GM12878 (cell line): ENCODE measurements at regions not wholly inside any gene's neighbourhood (a gene's known extent, or its start where the extent isn't known, plus 50 kb on each side); places are given as distances from the start of the nearest gene placed in this dataset.

Experiments
- ATAC-seq: fragments of 200-7000 bp; cut with Tn5 transposase; 3 replicates; pipeline ENCODE4 v1.9.1; 2020; ENCODE audit warnings: mild to moderate bottlenecking, moderate library complexity
- BruUV-seq: library from RNA; stranded (reverse); fragments of 400-500 nt; replicated peaks from 2 replicates; lab custom pipeline; 2021; lab: Mats Ljungman, UMichigan
- CTCF ChIA-PET: fragments of 300-600 bp; sonication (Branson Sonifier 250); formaldehyde crosslinking; extraction: SDS; loops from one replicate; lab custom pipeline; 2021; ENCODE audit warnings: inconsistent platforms; lab: Yijun Ruan, JAX
- POLR2A ChIA-PET: fragments of 350-600 bp; formaldehyde crosslinking; extraction: SDS; loops from one replicate; lab custom pipeline; 2021; ENCODE audit warnings: inconsistent platforms; lab: Charles Lee
- RAD21 ChIA-PET: fragments of 300-600 bp; sonication (Branson Sonifier 250); formaldehyde crosslinking; loops from one replicate; lab custom pipeline; 2023; ENCODE audit warnings: antibody characterized with exemption; ENCODE audit not compliant: unreplicated experiment; lab: Charles Lee
- SMC1A ChIA-PET: fragments of 300-600 bp; sonication (Branson Sonifier 250); formaldehyde crosslinking; loops from one replicate; lab custom pipeline; 2023; ENCODE audit not compliant: unreplicated experiment, uncharacterized antibody; lab: Charles Lee
- DNase-seq: peaks from one replicate; pipeline ENCODE4 v3.0.0-alpha.2; 2011; ENCODE audit warnings: low read depth, low spot score
- FAIRE-seq: peaks from 3 replicates; lab custom pipeline; 2011; peaks lifted over from hg19 to GRCh38; lab: Jason Lieb, UNC
- H2AFZ ChIP-seq: 2 replicates; pipeline ENCODE4 v1.6.0; 2011; ENCODE audit warnings: low read depth, low read length, control low read depth; ENCODE audit not compliant: control insufficient read depth
- H3K27ac ChIP-seq: 2 replicates; pipeline ENCODE4 v1.5.1; 2011; ENCODE audit warnings: control low read depth; ENCODE audit not compliant: control insufficient read depth, insufficient read depth
- H3K27me3 ChIP-seq, 2 experiments: replicated peaks in 1 of 2; 2 replicates each; pipeline versions ENCODE4 v1.6.0 to v1.6.1; 2011; ENCODE audit warnings: low read length in 1 of 2; ENCODE audit not compliant: control insufficient read depth in 2 of 2, insufficient read depth in 2 of 2
- H3K36me3 ChIP-seq, 2 experiments: 2 replicates each; pipeline ENCODE4 v1.5.1; 2011; ENCODE audit warnings: low read length in 1 of 2; ENCODE audit not compliant: control insufficient read depth in 2 of 2, insufficient read depth in 2 of 2
- H3K4me1 ChIP-seq: 2 replicates; pipeline ENCODE4 v1.6.1; 2011; ENCODE audit warnings: mild to moderate bottlenecking, low read length, moderate library complexity, mixed read lengths; ENCODE audit not compliant: control insufficient read depth, insufficient read depth
- H3K4me2 ChIP-seq: 2 replicates; pipeline ENCODE4 v1.6.0; 2011; ENCODE audit warnings: control low read depth; ENCODE audit not compliant: control insufficient read depth, insufficient read depth
- H3K4me3 ChIP-seq: fragments of 200-600 bp; sonication (generic); 2 replicates; pipeline ENCODE4 v1.5.1; 2016
- H3K79me2 ChIP-seq: 2 replicates; pipeline ENCODE4 v1.6.0; 2011; ENCODE audit warnings: low read length; ENCODE audit not compliant: control insufficient read depth, insufficient read depth
- H3K9ac ChIP-seq: 2 replicates; pipeline ENCODE4 v1.8.0; 2011; ENCODE audit warnings: low read length, control low read depth, mixed read lengths; ENCODE audit not compliant: control insufficient read depth, insufficient read depth
- H3K9me3 ChIP-seq: replicated peaks from 3 replicates; pipeline ENCODE4 v1.5.1; 2011; ENCODE audit warnings: mild to moderate bottlenecking, low read length; ENCODE audit not compliant: control insufficient read depth, insufficient read depth
- H4K20me1 ChIP-seq: 2 replicates; pipeline ENCODE4 v1.6.0; 2011; ENCODE audit not compliant: control insufficient read depth, insufficient read depth
- BACH1 ChIP-seq: fragments of 450-650 bp; IDR thresholded peaks from 2 replicates; pipeline ENCODE4 v1.6.1; 2017; ENCODE audit warnings: mild to moderate bottlenecking, borderline replicate concordance
- CBFB ChIP-seq: IDR thresholded peaks from 2 replicates; pipeline ENCODE4 v1.6.1; 2016; ENCODE audit warnings: antibody characterized with exemption, low read depth
- CEBPB ChIP-seq, 2 experiments: fragments of 150-350 bp in 1 of 2; IDR thresholded peaks; 2 replicates each; pipeline ENCODE4 v1.6.1; 2012 to 2014; ENCODE audit warnings: low read depth in 2 of 2, low read length in 2 of 2, borderline replicate concordance in 1 of 2, inconsistent platforms in 1 of 2
- CHD1 ChIP-seq: IDR thresholded peaks from 2 replicates; pipeline ENCODE4 v1.6.1; 2012; ENCODE audit warnings: low read depth, low read length, improper control_type of control experiment
- CREM ChIP-seq: IDR thresholded peaks from 2 replicates; pipeline ENCODE4 v1.6.1; 2014; ENCODE audit warnings: antibody characterized with exemption, low read depth
- ESRRA ChIP-seq: IDR thresholded peaks from 2 replicates; pipeline ENCODE4 v1.6.1; 2012; ENCODE audit warnings: mild to moderate bottlenecking, low read length, improper control_type of control experiment
- NR2C1 ChIP-seq: fragments of 450-650 bp; IDR thresholded peaks from 2 replicates; pipeline ENCODE4 v1.6.1; 2017; ENCODE audit warnings: antibody characterized with exemption, mild to moderate bottlenecking, moderate library complexity
- NRF1 ChIP-seq: conservative IDR thresholded peaks from 2 replicates; pipeline ENCODE4 v1.6.1; 2011; ENCODE audit warnings: mild to moderate bottlenecking, low read depth, low read length, improper control_type of control experiment
- PAX5 ChIP-seq: IDR thresholded peaks from 2 replicates; pipeline ENCODE4 v1.6.1; 2011; ENCODE audit warnings: low read depth, low read length, borderline replicate concordance
- POLR2A ChIP-seq: IDR thresholded peaks from 2 replicates; pipeline ENCODE4 v1.6.1; 2011; ENCODE audit warnings: low read depth, mild to moderate bottlenecking, low read length
- RAD21 ChIP-seq: IDR thresholded peaks from 2 replicates; pipeline ENCODE4 v1.6.1; 2011; ENCODE audit warnings: mild to moderate bottlenecking, low read depth, low read length, moderate library complexity; ENCODE audit not compliant: insufficient read depth
- RUNX3 ChIP-seq: IDR thresholded peaks from 2 replicates; pipeline ENCODE4 v1.6.1; 2012; ENCODE audit warnings: low read length, inconsistent platforms
- SKIL ChIP-seq: fragments of 450-650 bp; IDR thresholded peaks from 2 replicates; pipeline ENCODE4 v1.6.1; 2017; ENCODE audit warnings: mild to moderate bottlenecking, low read depth, inconsistent platforms; ENCODE audit not compliant: poor library complexity, severe bottlenecking
- SMAD1 ChIP-seq: fragments of 450-650 bp; IDR thresholded peaks from 2 replicates; pipeline ENCODE4 v1.6.1; 2018; ENCODE audit warnings: mild to moderate bottlenecking, low read depth; ENCODE audit not compliant: partially characterized antibody
- SP1 ChIP-seq: IDR thresholded peaks from one replicate; pipeline ENCODE4 v1.6.1; 2011; ENCODE audit warnings: low read depth, low read length
- TBL1XR1 ChIP-seq: IDR thresholded peaks from 2 replicates; pipeline ENCODE4 v1.6.1; 2012; ENCODE audit warnings: low read depth, low read length, improper control_type of control experiment
- TCF12 ChIP-seq: IDR thresholded peaks from 2 replicates; pipeline ENCODE4 v1.6.1; 2011; ENCODE audit warnings: low read depth, mild to moderate bottlenecking, low read length
- ZSCAN29 ChIP-seq: fragments of 450-650 bp; IDR thresholded peaks from 2 replicates; pipeline ENCODE4 v1.6.1; 2017; ENCODE audit warnings: mild to moderate bottlenecking, moderate library complexity
- WGBS: methylation state at CpG from one replicate; pipeline ENCODE4 v1.1.6; 2016; ENCODE audit warnings: low lambda C conversion rate; ENCODE audit not compliant: insufficient replicate concordance, insufficient coverage; ENCODE audit errors: missing lambda C conversion rate; 5-methylcytosine and 5-hydroxymethylcytosine counted together
- in situ Hi-C: fragments of 300-500 bp; cut with MboI; formaldehyde crosslinking; loops from 9 replicates; pipeline ENCODE4 v1.14.3; 2018; ENCODE audit warnings: mixed read lengths
- intact Hi-C: fragments of 100-400 bp; cut with micrococcal nuclease; formaldehyde crosslinking; loops from one replicate; pipeline ENCODE4 v1.14.2; 2022; ENCODE audit not compliant: unreplicated experiment

GRCh38 chr4:14564281-14564680, 438.0 kb upstream of the CPEB2 start (continued):
- TF ChIP-seq ESRRA (no peak), NRF1 (no peak)

DNA sequence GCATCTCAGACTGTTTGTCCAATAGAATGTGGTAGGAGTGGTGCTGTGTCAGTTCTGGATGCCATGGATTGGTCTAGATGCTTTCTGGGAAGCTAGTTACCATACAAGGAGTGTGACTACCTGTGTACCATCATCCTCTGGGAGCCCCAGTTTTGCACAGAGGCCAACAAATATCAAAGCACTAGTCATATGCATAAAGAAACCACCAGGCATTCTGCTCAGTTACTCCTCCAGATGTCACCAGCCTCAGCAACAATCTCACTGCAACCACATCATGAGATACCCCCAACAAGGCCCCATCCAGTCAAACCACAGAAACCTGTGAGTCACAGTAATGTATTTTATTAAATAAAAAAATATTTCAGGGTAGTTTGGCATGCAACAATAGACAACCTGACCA, 435.8 kb upstream of the CPEB2 start:
- ChIA-PET RAD21 (no interaction called here), SMC1A (interaction anchor here (1.0 kb wide), 1 partner anchor 11 kb away, joined by 3 read pairs; no protein-coding TSS in a partner anchor), CTCF (no interaction called here), POLR2A (no interaction called here)
- intact Hi-C loops = no loop called here
- TF ChIP-seq RAD21 (0 out of 2 replicates have a peak, but pooled peaks have one; percentile 22), RUNX3 (peak; percentile 69), BACH1 (no peak)
- no peak for FAIRE-seq
- H3K79me2 ChIP-seq = no peaks in the 10 kb centered on the region
- no peak overlapping the region for H3K9ac ChIP-seq
- no peak overlapping the region for H3K4me3 ChIP-seq
- no peak for DNase-seq
- H3K4me2 ChIP-seq = no peak overlapping the region
- H3K36me3 ChIP-seq = no peaks in the 10 kb centered on the region
- no peak overlapping the region for H3K27ac ChIP-seq
- H2AFZ ChIP-seq = no peak overlapping the region
- no peaks in the 10 kb centered on the region for H3K27me3 ChIP-seq
- in situ Hi-C loops = no loop called here
- no peaks in the 10 kb centered on the region; the same call in 2 of the 3 replicates for H3K9me3 ChIP-seq
- no peaks in the 10 kb centered on the region for H4K20me1 ChIP-seq
- peak; percentile 31; the same call in 1 of the 3 replicates for ATAC-seq
- BruUV-seq = no TSS peak
- H3K4me1 ChIP-seq = no peaks in the 10 kb centered on the region

- ATAC-seq (no peak), DNase-seq (no peak), FAIRE-seq (no peak)
- intact Hi-C loops = no loop called here
- whole genome bisulfite sequencing = 29% methylated on average over 2 of the region's 2 CpGs
- ChIA-PET CTCF (no interaction called here), POLR2A (no interaction called here), SMC1A (no interaction called here), RAD21 (no interaction called here)
- no peaks in the 10 kb centered on the region for H3K27me3 ChIP-seq
- H3K79me2 ChIP-seq = no peaks in the 10 kb centered on the region
- no peaks in the 10 kb centered on the region for H3K36me3 ChIP-seq
- H3K9me3 ChIP-seq = no peaks in the 10 kb centered on the region; the same call in 2 of the 3 replicates
- no peaks in the 10 kb centered on the region for H4K20me1 ChIP-seq
- in situ Hi-C loops = no loop called here
- TF ChIP-seq NR2C1 (no peak), CREM (no peak), CBFB (no peak), SMAD1 (no peak), NRF1 (no peak), PAX5 (no peak), POLR2A (no peak), SKIL (no peak), TBL1XR1 (no peak), CHD1 (no peak), SP1 (no peak), TCF12 (no peak), ZSCAN29 (no peak), CEBPB (IDR thresholded peaks at IDR 0.05; ENCODE audit: borderline replicate concordance in 1 of 2, low read depth in 2 of 2, low read length in 2 of 2) (no peak)
- H3K4me2 ChIP-seq = no peak overlapping the region
- H3K27ac ChIP-seq = no peak overlapping the region
- H3K4me1 ChIP-seq = no peaks in the 10 kb centered on the region
- H2AFZ ChIP-seq = no peak overlapping the region
- BruUV-seq = no TSS peak
- H3K4me3 ChIP-seq = no peak overlapping the region
- H3K9ac ChIP-seq = no peak overlapping the region
Measured at GRCh38 chr4:14568351-14568750, 433.9 kb upstream of the CPEB2 start.
